ENCODE measurements at regions not wholly inside any gene's neighbourhood (a gene's known extent, or its start where the extent isn't known, plus 50 kb on each side); places are given as distances from the start of the nearest gene placed in this dataset.

DNA sequence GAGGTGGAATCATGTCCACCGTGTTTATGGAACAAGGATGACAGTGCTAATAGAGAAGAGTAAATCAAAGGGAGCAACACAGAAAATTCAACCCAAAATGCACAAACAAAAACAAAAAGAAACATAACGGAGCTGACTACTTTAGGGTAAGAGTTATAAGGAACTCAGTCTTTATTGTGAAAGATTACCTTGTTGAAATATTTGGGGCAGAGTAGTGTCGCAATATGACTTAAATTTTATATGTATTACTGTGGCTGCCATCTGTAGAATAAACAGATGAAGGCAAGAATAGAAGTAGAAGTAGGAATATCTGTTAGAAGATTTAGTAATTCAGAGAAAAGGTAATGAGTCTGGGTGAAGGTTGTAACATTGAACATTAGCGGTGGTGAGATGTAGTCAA lies 913.9 kb downstream of the BRINP3 start:
- no peak for TF ChIP-seq CTCF (IDR thresholded peaks at IDR 0.05; ENCODE audit: low read length)
- no peak for TF ChIP-seq EZH2 (IDR thresholded peaks at IDR 0.05; ENCODE audit: borderline replicate concordance, low read length)
